Lower leg skin (tissue), 3 donors: ENCODE measurements at regions not wholly inside any gene's neighbourhood (a gene's known extent, or its start where the extent isn't known, plus 50 kb on each side); places are given as distances from the start of the nearest gene placed in this dataset.

Source experiments
- POLR2A ChIP-seq, 2 donors: fragments of 450-650 bp; IDR thresholded peaks; one replicate each; pipeline ENCODE4 v1.6.1; 2016 to 2017; ENCODE audit warnings: antibody characterized with exemption in 2 of 2, mild to moderate bottlenecking in 1 of 2, moderate library complexity in 1 of 2
- TF ChIP-seq, protein P1 (sequence below), 3 donors: fragments of 450-650 bp; IDR thresholded peaks; one replicate each; pipeline ENCODE4 v1.5.1; 2016; ENCODE audit warnings: antibody characterized with exemption in 3 of 3, mild to moderate bottlenecking in 3 of 3, moderate library complexity in 2 of 3

DNA sequence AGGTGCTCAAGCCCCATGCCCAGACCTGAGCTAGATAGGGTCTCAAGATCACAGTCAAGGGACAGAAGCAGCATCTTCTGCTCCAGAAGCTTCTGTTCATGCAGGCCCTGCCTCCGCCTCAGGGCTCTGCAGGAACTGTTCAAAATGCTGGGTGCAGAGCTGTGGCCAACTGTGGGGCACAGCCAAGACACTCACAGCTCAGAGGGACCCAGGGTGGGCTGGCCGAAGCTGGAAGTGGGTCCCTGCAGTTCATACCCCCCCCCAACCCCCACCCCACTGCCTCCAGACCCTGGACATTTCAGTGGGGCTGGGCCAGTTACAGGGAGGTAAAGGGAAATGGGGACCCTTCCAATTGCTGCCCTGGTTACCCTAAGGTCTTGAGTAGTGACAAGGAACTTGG lies 129.0 kb downstream of the CRYBB2 start:
- TF ChIP-seq, protein P1, sequence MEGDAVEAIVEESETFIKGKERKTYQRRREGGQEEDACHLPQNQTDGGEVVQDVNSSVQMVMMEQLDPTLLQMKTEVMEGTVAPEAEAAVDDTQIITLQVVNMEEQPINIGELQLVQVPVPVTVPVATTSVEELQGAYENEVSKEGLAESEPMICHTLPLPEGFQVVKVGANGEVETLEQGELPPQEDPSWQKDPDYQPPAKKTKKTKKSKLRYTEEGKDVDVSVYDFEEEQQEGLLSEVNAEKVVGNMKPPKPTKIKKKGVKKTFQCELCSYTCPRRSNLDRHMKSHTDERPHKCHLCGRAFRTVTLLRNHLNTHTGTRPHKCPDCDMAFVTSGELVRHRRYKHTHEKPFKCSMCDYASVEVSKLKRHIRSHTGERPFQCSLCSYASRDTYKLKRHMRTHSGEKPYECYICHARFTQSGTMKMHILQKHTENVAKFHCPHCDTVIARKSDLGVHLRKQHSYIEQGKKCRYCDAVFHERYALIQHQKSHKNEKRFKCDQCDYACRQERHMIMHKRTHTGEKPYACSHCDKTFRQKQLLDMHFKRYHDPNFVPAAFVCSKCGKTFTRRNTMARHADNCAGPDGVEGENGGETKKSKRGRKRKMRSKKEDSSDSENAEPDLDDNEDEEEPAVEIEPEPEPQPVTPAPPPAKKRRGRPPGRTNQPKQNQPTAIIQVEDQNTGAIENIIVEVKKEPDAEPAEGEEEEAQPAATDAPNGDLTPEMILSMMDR (IDR thresholded peaks at IDR 0.05) = no peak
- no peak for TF ChIP-seq POLR2A (IDR thresholded peaks at IDR 0.05)
